Breast epithelium (tissue), 4 donors: ENCODE measurements at regions not wholly inside any gene's neighbourhood (a gene's known extent, or its start where the extent isn't known, plus 50 kb on each side); places are given as distances from the start of the nearest gene placed in this dataset.

Experiments
- DNase-seq, 2 donors: peaks; one replicate each; pipeline ENCODE4 v3.0.0-alpha.2; 2019; ENCODE audit warnings: low spot score in 2 of 2
- H3K27ac ChIP-seq, 2 donors: fragments of 200-600 bp; sonication (generic) in 1 of 2; one replicate each; pipeline ENCODE4 v1.5.1; 2016 to 2019; ENCODE audit warnings: mild to moderate bottlenecking in 1 of 2
- H3K27me3 ChIP-seq, 2 donors: fragments of 200-600 bp; sonication (generic) in 1 of 2; one replicate each; pipeline versions ENCODE4 v1.5.1 to v1.6.0; 2017 to 2019; ENCODE audit warnings: control low read depth in 1 of 2, mild to moderate bottlenecking in 1 of 2
- H3K36me3 ChIP-seq: fragments of 200-600 bp; one replicate; pipeline ENCODE4 v1.5.1; 2019
- H3K4me1 ChIP-seq, 2 donors: fragments of 200-600 bp; sonication (generic); one replicate each; pipeline ENCODE4 v1.5.1; 2016 to 2019; ENCODE audit warnings: control low read depth in 1 of 2
- H3K4me3 ChIP-seq, 3 donors: fragments of 200-600 bp; sonication (generic); 1 replicate in 2 of 3; 2 replicates in 1 of 3; pipeline ENCODE4 v1.5.1; 2016 to 2019; ENCODE audit warnings: mild to moderate bottlenecking in 3 of 3, moderate library complexity in 2 of 3
- H3K9me3 ChIP-seq, 2 donors: fragments of 200-600 bp; sonication (generic) in 1 of 2; one replicate each; pipeline ENCODE4 v1.5.1; 2016 to 2019; ENCODE audit warnings: control low read depth in 1 of 2
- CTCF ChIP-seq, 3 donors: fragments of 450-650 bp; IDR thresholded peaks; one replicate each; pipeline ENCODE4 v1.5.1; 2016 to 2017; ENCODE audit warnings: antibody characterized with exemption in 3 of 3, mild to moderate bottlenecking in 3 of 3, moderate library complexity in 3 of 3
- POLR2A ChIP-seq: fragments of 450-650 bp; IDR thresholded peaks from one replicate; pipeline ENCODE4 v1.6.1; 2016; ENCODE audit warnings: antibody characterized with exemption, mild to moderate bottlenecking, moderate library complexity
- POLR2AphosphoS5 ChIP-seq, 3 donors: sonication (generic); formaldehyde crosslinking; IDR thresholded peaks; one replicate each; pipeline ENCODE4 v1.6.1; 2017; ENCODE audit warnings: antibody characterized with exemption in 3 of 3
- intact Hi-C: fragments of 100-400 bp; cut with DNase I; formaldehyde crosslinking; loops from one replicate; pipeline ENCODE4 v1.15.1; 2023; ENCODE audit warnings: low total_unique reads

- no peaks in the 10 kb centered on the region for H3K9me3 ChIP-seq
- DNase-seq, result no peak
- H3K27me3 ChIP-seq, result no peaks in the 10 kb centered on the region
- no peak overlapping the region for H3K4me3 ChIP-seq
- intact Hi-C loops, result no loop called here
- H3K36me3 ChIP-seq, result no peaks in the 10 kb centered on the region
- no peak overlapping the region for H3K27ac ChIP-seq
- TF ChIP-seq POLR2A (no peak), POLR2AphosphoS5 (IDR thresholded peaks at IDR 0.05) (no peak), CTCF (IDR thresholded peaks at IDR 0.05) (no peak)
- H3K4me1 ChIP-seq, result no peaks in the 10 kb centered on the region
Measured at GRCh38 chr9:134554373-134555093, 87.1 kb upstream of the COL5A1 start.

- H3K36me3 ChIP-seq, result no peaks in the 10 kb centered on the region
- H3K27me3 ChIP-seq, result no peaks in the 10 kb centered on the region
- H3K4me3 ChIP-seq, result no peak overlapping the region
- H3K4me1 ChIP-seq, result no peaks in the 10 kb centered on the region
- DNase-seq, result no peak
- intact Hi-C loops, result no loop called here
- H3K27ac ChIP-seq, result no peak overlapping the region
- H3K9me3 ChIP-seq, result no peaks in the 10 kb centered on the region
- TF ChIP-seq POLR2A (no peak), CTCF (IDR thresholded peaks at IDR 0.05) (no peak), POLR2AphosphoS5 (IDR thresholded peaks at IDR 0.05) (no peak)
Measured at GRCh38 chr9:134555094-134555650, 86.4 kb upstream of the COL5A1 start.

GRCh38 chr9:134556531-134557068 is 85.0 kb upstream of the COL5A1 start:
- TF ChIP-seq POLR2AphosphoS5 (IDR thresholded peaks at IDR 0.05) (no peak), POLR2A (no peak), CTCF (IDR thresholded peaks at IDR 0.05) (no peak)
- Histone ChIP-seq H3K4me3 (no peak overlapping the region), H3K9me3 (no peaks in the 10 kb centered on the region), H3K27me3 (no peaks in the 10 kb centered on the region), H3K36me3 (no peaks in the 10 kb centered on the region), H3K4me1 (no peaks in the 10 kb centered on the region), H3K27ac (no peak overlapping the region)
- DNase-seq, result peak in 1 of 2 donors; percentile 46
- intact Hi-C loops, result no loop called here

- no peak overlapping the region for H3K27ac ChIP-seq
- H3K4me1 ChIP-seq, result no peaks in the 10 kb centered on the region
- H3K4me3 ChIP-seq, result no peak overlapping the region
- DNase-seq, result peak in 1 of 2 donors; percentile 22
- intact Hi-C loops, result no loop called here
- H3K9me3 ChIP-seq, result no peaks in the 10 kb centered on the region
- H3K27me3 ChIP-seq, result no peaks in the 10 kb centered on the region
- no peak for TF ChIP-seq CTCF (IDR thresholded peaks at IDR 0.05)
- no peaks in the 10 kb centered on the region for H3K36me3 ChIP-seq
Measured at GRCh38 chr9:134557331-134557730, 84.3 kb upstream of the COL5A1 start.

- DNase-seq, result peak in 1 of 2 donors; percentile 43
- H3K36me3 ChIP-seq, result no peaks in the 10 kb centered on the region
- no peak for TF ChIP-seq CTCF (IDR thresholded peaks at IDR 0.05)
- no peak for TF ChIP-seq POLR2A
- TF ChIP-seq POLR2AphosphoS5 (IDR thresholded peaks at IDR 0.05), result no peak
- no peak overlapping the region for H3K4me3 ChIP-seq
- H3K27ac ChIP-seq, result no peak overlapping the region
- no peaks in the 10 kb centered on the region for H3K4me1 ChIP-seq
- no peaks in the 10 kb centered on the region for H3K27me3 ChIP-seq
- no peaks in the 10 kb centered on the region for H3K9me3 ChIP-seq
- intact Hi-C loops, result no loop called here
Measured at GRCh38 chr9:134558124-134558905, 83.3 kb upstream of the COL5A1 start.
